GM21737 (cell line): ENCODE measurements at regions not wholly inside any gene's neighbourhood (a gene's known extent, or its start where the extent isn't known, plus 50 kb on each side); places are given as distances from the start of the nearest gene placed in this dataset.

Experiments
- ATAC-seq: cut with Tn5 transposase; IDR thresholded peaks from one replicate; pipeline ENCODE4 v1.9.1; 2021; ENCODE audit warnings: mild to moderate bottlenecking, moderate library complexity; ENCODE audit not compliant: unreplicated experiment

DNA sequence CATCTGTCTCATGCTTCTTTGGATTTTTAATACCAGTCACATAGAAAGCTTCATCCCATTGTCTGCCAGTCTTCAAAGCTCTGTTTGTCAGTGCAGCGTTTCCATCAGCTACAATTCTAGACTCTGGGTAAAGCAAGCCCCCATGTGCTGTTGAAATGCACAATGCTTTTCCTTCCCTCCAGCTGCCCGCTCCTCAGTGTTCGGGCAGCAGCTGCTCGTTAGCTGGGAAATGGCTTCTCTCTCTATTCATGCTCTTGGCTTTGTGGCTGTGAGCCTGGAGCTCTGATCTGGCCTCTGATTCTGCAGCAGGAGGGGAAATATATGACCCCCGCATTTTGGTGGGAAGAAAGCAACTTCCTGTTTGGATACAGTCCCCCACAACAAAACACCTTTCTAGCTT, 213.0 kb upstream of the CDYL start:
- no peak for ATAC-seq

GRCh38 chr6:4561773-4562400, 214.3 kb upstream of the CDYL start:
- no peak for ATAC-seq

- no peak for ATAC-seq
Measured at GRCh38 chr6:4561078-4561435, 215.1 kb upstream of the CDYL start.

DNA sequence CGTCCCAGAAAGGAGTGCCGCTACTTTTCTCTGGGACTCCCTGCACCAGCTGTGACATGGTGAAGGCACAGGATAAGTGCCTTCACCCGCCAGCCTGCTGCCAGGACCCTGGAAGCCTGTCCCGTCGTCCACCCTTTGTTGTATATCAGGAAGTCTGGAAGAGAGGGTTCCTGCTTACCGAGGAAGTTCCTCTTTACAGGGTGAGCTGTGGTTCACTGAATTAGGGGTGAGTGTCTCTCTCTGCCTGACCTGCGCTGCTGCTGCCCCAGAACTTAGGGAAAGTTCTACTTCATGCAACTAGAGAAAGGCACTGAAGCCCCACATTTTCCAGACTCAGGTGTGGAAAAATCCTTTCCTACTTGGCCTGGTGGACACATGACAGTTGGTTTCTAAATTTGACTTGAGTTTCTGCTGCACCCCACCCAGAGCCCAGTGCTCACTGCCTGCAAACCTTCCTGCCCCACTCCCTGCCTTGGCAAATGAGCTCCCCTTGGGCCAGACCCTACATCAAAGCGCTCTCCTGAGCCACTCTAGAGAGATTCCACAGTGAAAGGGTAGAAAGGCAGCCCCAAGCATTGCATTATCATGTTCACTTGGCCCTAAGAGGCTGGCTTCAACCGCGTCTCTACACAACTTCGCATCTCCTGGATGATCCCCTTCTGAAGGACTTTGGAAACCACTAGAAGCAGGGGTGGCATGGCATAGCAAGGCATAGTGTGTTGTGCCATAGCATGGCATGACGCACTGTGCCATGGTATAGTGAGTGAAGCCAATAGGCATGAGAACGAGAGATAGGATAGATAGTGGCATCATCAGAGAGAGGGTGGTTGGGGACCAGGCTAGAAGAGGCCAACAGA, 215.8 kb upstream of the CDYL start:
- no peak for ATAC-seq

GRCh38 chr6:4559281-4559875, 216.8 kb upstream of the CDYL start:
- ATAC-seq, result no peak

GRCh38 chr6:4554645-4555044, 221.6 kb upstream of the CDYL start:
- ATAC-seq, result no peak

- ATAC-seq, result no peak
Measured at GRCh38 chr6:4553387-4553786, 222.8 kb upstream of the CDYL start.

GRCh38 chr6:4550227-4550597, 226.0 kb upstream of the CDYL start:
- ATAC-seq, result no peak

- no peak for ATAC-seq
Measured at GRCh38 chr6:4549556-4550226, 226.5 kb upstream of the CDYL start.

- ATAC-seq, result no peak
Measured at GRCh38 chr6:4545893-4546292, 230.3 kb upstream of the CDYL start.

DNA sequence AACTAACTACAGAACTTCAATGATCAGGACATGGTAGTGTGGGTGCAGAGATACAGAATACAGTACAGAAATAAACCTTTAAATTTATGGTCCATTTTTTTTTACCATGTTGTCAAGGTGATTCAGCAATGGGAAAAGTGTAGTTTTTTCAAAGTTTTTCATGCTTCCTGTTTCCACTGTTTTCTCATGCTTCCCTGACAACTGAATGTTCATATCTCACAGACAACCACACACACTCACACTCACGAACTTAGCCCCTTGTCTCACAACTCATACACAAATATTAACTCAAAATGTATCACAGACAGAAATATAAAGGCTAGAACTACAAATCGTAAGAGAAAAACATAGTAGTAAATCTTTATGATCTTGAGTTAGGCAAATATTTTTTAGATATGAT, 232.6 kb upstream of the CDYL start:
- no peak for ATAC-seq

- no peak for ATAC-seq
Measured at GRCh38 chr6:4533576-4533975, 242.6 kb upstream of the CDYL start.

DNA sequence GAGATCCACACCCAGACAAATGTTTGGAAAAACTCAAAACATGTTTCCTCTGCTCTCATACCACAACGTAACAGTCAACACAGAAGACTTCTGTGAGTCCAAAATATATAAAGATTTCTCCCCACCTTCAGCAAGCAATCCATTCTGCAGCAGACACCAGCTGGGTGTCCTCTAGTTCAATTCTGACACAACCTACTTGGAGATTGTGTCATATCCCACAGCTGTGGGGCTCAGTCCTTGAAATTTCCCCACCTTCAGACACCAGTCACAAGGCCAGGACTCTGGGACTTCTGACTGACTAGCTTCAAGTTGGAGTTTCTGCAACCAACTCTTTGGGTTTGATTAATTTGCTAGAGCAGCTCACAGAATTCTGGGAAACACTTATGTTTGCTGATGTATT, 244.8 kb upstream of the CDYL start:
- ATAC-seq, result no peak

- ATAC-seq, result no peak
Measured at GRCh38 chr6:4522453-4522852, 253.8 kb upstream of the CDYL start.

DNA sequence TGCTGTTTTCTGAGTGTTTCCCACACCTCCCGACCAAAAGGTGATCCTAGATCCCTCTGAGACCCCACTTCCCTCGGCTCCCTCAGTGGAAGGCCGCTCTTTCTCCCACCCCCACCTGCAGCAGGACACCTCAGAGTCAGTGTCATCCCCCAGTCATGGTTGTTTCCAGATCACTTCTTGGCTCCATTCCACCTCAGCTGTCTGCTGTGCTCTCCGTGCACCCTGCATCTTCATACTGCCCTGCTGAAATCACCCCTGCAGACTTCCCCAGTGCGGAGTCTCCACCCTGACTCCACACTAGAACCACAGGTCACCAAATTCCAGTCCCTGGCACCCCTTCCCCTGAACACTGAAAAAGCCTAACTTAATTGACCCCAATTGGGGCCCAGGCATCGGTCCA, 255.1 kb upstream of the CDYL start:
- ATAC-seq, result no peak

DNA sequence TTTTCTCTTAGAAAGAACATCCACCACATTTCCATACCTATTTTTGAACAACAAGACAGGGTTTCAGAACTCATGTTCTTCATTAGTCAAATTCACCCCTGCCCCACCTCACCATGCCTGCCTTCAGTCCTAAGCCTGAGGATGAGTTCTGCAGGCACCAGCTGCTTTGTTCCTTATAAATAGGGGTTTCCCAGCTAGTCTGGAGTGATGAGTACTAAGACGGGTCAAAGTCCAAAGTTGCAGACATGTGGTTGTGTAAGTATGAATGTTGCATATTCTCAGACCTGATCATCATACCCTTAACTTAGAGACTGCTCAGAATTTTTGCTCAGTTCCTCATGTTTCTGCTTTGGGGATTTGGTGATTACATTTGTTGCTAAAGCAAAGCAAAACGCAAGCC, 257.7 kb upstream of the CDYL start:
- ATAC-seq, result no peak

DNA sequence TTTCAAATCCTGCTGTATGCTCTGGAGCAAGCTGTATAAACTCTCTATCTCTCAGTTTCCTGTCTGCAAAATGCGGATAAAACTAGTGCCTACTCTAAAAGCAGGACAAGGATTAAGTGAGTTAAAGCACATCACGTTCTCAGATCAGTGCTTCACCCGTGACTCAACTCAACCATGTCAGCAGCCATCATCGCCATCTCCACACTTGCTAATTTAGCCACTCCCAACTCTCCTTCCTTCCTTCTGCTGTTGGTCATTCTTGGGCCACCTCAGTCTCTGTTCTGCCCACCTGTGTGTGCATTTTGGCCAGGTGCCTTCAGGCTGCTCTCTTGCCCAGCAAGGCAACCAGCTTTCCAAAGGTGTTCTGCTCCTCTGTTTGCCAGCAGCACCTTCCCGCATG, 260.0 kb upstream of the CDYL start:
- no peak for ATAC-seq

GRCh38 chr6:4513561-4513960, 262.6 kb upstream of the CDYL start:
- no peak for ATAC-seq

DNA sequence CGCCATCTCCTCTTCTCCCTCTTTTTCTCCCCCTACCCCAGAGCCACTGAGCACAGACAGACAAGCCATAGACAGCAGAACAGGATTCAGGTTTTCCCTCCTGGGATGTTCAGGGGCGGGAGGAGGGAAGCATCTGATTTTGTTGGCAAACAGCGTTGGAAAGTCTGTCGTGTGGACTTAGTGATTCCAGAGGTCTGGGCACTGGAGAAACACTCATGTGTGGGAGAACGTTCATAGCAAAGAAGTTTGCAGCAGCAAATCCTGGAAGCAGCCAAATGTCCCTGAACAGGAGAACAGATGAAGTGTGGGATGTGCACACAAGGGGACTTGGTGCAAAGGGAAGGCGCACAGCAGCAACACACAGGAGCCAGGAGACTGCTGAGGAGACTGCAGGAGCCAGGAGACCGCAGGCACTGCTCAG, 264.1 kb upstream of the CDYL start:
- no peak for ATAC-seq

GRCh38 chr6:4511641-4512020, 264.6 kb upstream of the CDYL start:
- no peak for ATAC-seq

- ATAC-seq, result no peak
Measured at GRCh38 chr6:4510906-4511640, 265.1 kb upstream of the CDYL start.
